Activated CD8-positive, alpha-beta memory T cell treated with anti-CD3 and anti-CD28 coated beads, Interleukin-2, amount 50 U/mL, for 48 hours (primary cell): ENCODE measurements at regions not wholly inside any gene's neighbourhood (a gene's known extent, or its start where the extent isn't known, plus 50 kb on each side); places are given as distances from the start of the nearest gene placed in this dataset.
"Not testable (repeated sequence)": the region's sequence is repeated elsewhere in the genome, so short reads cannot be mapped to it uniquely, and the experiment has no call there.

ENCODE experiments used
- DNase-seq: peaks from one replicate; pipeline ENCODE4 v3.0.0-alpha.2; 2020

GRCh38 chr1:55803429-55803828 is 588.3 kb upstream of the USP24 start:
- DNase-seq = no peak

- DNase-seq = no peak
Measured at GRCh38 chr1:55801481-55801880, 586.3 kb upstream of the USP24 start.

- no peak for DNase-seq
Measured at GRCh38 chr1:55800503-55800902, 585.3 kb upstream of the USP24 start.

- no peak for DNase-seq
Measured at GRCh38 chr1:55793856-55794255, 578.7 kb upstream of the USP24 start.

- DNase-seq = no peak
Measured at GRCh38 chr1:55792870-55793269, 577.7 kb upstream of the USP24 start.

GRCh38 chr1:55789466-55789865 is 574.3 kb upstream of the USP24 start:
- DNase-seq = no peak

- no peak for DNase-seq
Measured at GRCh38 chr1:55786396-55786795, 571.2 kb upstream of the USP24 start.

GRCh38 chr1:55784941-55785450 is 569.8 kb upstream of the USP24 start:
- not testable (repeated sequence) for DNase-seq

GRCh38 chr1:55781944-55782482 is 566.8 kb upstream of the USP24 start:
- DNase-seq = no peak

GRCh38 chr1:55781003-55781402 is 565.8 kb upstream of the USP24 start:
- no peak for DNase-seq

GRCh38 chr1:55777545-55777944 is 562.4 kb upstream of the USP24 start:
- DNase-seq = no peak

- DNase-seq = no peak
Measured at GRCh38 chr1:55775007-55775406, 559.8 kb upstream of the USP24 start.

GRCh38 chr1:55774446-55774845 is 559.3 kb upstream of the USP24 start:
- DNase-seq = no peak

GRCh38 chr1:55773211-55773940 is 558.2 kb upstream of the USP24 start:
- DNase-seq = no peak

GRCh38 chr1:55768327-55768952 is 553.3 kb upstream of the USP24 start:
- DNase-seq = no peak

GRCh38 chr1:55767171-55767570 is 552.0 kb upstream of the USP24 start:
- no peak for DNase-seq

GRCh38 chr1:55765505-55765904 is 550.3 kb upstream of the USP24 start:
- DNase-seq = not testable (repeated sequence)

GRCh38 chr1:55751776-55752175 is 536.6 kb upstream of the USP24 start:
- DNase-seq = no peak

GRCh38 chr1:55750628-55750995 is 535.4 kb upstream of the USP24 start:
- no peak for DNase-seq

GRCh38 chr1:55749975-55750627 is 534.9 kb upstream of the USP24 start:
- DNase-seq = no peak

GRCh38 chr1:55747408-55747841 is 532.3 kb upstream of the USP24 start:
- DNase-seq = no peak

- no peak for DNase-seq
Measured at GRCh38 chr1:55746710-55747109, 531.5 kb upstream of the USP24 start.

GRCh38 chr1:55741516-55741915 is 526.4 kb upstream of the USP24 start:
- DNase-seq = no peak

- DNase-seq = no peak
Measured at GRCh38 chr1:55735106-55735505, 519.9 kb upstream of the USP24 start.
